ENCODE measurements at regions not wholly inside any gene's neighbourhood (a gene's known extent, or its start where the extent isn't known, plus 50 kb on each side); places are given as distances from the start of the nearest gene placed in this dataset.

- TF ChIP-seq CTCF (IDR thresholded peaks at IDR 0.05; ENCODE audit: insufficient read depth, low read length, poor library complexity, severe bottlenecking) (no peak), EZH2phosphoT487 (conservative IDR thresholded peaks at IDR 0.05; ENCODE audit: low read length) (no peak)
These were observed 69.9 kb upstream of the FOXN3 start for GRCh38 chr14:89486961-89487360.

All from SU-DHL-6 (cell line).